GM21576 (cell line): ENCODE measurements at regions not wholly inside any gene's neighbourhood (a gene's known extent, or its start where the extent isn't known, plus 50 kb on each side); places are given as distances from the start of the nearest gene placed in this dataset.

Experiments used
- ATAC-seq: cut with Tn5 transposase; IDR thresholded peaks from one replicate; pipeline ENCODE4 v1.9.1; 2021; ENCODE audit warnings: mild to moderate bottlenecking, moderate library complexity; ENCODE audit not compliant: unreplicated experiment

DNA sequence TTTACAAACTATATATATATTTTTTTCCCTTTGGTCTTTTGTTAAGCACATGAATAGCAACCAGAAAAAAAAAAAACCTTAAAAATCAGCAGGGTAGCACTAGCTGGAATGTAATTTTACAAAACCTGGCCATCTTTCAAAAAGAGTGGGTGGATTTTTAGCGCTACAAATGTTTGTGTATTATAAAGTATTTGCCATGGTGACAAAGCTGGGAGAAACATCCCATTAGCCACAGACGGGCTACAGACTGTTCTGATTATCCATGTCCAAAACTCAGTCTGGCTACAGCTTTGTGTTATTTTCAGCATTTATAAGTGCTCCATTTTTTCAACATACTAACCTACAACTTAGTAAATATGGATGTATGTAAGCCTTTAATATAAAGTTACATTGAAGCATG is 249.5 kb upstream of the TANK start:
- ATAC-seq, result no peak

DNA sequence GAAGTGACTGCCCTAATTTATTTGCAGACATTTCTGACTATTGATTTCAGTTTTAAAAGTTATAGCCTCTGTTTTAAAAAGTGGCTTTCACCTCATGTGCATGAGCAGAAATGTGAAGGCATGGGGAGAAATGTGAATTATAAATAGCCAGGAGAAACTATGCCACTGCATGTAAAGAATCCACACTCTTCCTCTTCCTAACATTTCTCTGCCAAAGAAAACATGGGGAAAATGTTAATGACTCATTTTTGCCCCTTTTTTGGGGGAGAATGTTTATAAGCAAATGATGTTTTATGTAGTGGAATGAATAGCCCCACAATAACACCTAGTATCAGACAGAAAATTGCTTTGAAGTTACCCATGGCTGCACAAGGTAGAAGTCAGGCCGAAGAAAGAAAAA is 249.0 kb upstream of the TANK start:
- no peak for ATAC-seq

DNA sequence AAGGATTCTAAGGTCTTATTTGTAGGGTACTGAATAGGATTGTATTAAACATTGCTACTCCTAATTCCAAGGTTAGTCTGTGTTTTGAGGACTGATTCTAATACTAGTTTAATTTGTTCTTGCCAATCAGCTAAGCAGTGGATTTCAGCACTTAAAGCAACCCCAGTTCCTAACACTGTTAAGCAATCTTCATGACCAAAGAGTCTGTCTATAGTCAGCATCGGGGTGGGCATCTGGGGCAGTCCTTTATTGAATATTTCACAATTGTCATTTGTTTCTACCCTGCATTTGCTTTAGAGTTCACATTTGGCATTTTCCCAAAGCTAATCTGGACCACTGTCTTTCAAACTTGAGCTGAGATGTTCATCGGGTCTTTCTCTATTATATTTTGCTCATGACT is 248.0 kb upstream of the TANK start:
- ATAC-seq, result no peak

DNA sequence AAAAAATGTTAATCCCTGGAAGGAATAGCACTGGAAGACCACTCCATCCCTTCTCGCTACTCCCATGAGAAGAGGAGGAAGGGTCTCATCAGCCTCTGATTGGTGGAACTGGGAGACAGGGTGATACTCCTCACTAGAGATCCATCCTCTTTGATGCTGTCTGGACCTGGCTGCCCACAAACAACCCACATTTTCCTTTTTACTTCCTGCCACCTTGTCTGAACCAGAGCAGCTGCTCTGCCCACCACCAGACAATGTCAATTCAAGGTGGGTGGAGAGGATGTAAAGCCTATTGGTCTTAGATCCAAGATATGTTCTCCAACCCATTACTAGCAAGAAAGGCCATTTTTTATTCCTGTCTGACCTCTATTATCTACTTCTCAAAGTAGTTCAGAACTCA is 246.9 kb upstream of the TANK start:
- no peak for ATAC-seq

DNA sequence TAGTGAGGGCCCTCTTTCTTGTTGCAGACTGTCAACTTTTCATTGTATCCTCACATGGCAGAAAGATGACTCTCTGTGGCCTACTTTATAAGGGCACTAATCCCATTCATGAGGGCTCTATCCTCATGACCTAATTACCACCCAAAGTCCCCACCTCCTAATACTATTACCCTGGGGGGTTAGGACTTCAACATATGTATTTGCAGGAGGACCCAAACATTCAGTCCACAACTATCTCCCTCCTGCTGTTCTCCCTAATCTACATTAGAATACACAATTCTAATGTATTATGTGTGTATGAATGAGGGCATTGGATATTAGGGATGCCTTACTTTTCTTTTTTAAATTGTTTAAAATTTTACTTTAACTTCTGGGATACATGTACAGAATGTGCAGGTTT is 246.0 kb upstream of the TANK start:
- no peak for ATAC-seq

DNA sequence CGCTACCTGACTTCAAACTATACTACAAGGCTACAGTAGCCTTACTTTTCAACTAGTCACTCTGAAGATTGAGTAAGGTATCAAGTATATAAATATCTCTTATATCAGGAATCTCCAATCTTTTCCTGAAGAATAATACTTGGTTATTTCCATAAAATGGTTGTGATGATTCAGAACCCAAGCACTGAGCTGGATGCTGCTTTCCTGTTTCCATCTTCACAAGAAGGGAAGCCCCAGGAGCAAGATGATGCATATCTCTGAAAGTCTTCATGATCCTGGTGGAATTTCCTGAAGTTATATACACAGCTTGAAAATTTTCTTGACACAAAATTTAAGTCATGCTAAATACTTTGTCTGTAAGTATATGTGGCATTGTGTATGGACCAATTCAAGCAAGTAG is 243.9 kb upstream of the TANK start:
- no peak for ATAC-seq

DNA sequence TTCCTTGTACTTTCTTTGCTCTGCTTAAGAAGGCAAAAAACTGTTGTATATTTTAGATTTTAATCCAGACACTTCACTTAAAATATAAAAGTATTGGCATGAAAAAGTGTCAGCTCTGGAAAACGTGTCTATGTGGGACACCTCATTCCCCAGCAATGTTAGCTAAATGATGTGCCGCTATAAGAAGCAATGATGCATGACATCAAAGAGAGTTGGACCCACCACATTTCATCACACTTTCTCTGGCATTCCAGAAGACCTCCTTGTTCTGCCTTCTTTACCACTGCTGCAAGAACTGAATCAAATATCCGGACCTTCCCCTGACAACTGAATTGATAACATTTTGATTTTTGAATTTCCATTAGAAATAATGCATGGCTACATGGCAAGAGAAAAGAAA is 242.4 kb upstream of the TANK start:
- no peak for ATAC-seq

DNA sequence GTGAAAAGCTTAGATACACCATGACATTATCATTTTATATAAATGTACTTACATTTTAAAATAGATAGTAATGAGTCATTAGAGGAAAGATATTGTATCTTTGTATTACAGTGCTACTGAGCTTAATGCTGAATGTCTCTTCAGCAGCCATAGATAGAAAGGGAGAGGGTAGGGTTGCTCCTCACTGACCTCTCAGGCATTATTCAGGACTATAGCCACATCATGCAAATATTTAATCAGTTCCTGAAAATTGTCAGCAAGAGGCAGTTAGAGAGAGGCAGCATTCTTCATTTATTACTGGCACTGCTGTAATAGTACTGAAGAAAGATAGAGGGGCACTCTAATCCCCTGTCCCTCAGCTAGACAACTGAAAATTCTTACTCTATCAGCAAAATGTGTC is 242.0 kb upstream of the TANK start:
- ATAC-seq, result no peak

DNA sequence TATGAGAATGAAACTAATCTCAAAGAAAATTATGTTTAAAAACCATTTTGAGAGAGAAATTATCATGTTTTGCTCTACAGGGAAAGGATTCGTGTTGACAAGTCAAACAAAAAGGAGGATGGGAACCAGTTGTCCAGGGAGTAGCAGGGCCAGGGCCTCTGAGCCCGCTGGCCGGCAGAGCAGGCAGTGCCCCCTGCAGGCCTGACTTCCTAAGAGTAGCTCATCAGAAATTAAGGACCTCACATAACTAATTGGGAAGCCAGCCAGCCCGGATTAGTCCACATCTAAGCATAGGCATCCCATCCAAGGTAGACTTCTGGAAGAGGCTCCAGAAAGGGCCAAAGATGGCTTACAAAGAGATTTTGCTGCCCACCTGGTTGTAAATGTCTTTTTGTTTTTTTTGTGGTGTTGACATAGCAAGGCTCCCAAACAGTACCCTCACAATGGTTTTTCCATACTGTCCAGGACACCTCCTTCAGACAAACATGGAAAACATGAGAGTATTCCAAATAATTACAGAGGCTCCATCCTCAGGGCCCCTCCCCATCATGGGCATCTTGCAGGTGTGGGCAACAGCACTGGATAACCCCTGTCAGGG is 241.2 kb upstream of the TANK start:
- no peak for ATAC-seq

DNA sequence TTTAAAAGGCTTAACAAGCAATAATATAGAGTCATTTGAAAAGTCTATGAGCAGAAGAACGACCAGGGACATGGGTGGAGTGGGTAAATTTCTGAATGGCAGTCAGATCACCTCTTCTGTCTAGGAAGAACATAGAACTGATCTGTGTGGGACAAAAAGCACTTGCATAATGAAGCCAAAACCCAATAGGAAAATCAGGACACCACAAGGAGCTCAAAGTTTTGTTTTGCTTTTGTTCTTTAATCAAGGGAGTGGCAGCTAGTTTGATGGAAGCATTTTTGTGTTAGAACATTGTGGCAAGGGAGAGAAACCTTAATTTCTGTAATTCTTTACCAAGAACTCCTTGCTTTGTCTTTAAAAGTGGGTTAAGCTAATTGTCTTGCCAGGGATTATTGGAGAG is 240.2 kb upstream of the TANK start:
- no peak for ATAC-seq

DNA sequence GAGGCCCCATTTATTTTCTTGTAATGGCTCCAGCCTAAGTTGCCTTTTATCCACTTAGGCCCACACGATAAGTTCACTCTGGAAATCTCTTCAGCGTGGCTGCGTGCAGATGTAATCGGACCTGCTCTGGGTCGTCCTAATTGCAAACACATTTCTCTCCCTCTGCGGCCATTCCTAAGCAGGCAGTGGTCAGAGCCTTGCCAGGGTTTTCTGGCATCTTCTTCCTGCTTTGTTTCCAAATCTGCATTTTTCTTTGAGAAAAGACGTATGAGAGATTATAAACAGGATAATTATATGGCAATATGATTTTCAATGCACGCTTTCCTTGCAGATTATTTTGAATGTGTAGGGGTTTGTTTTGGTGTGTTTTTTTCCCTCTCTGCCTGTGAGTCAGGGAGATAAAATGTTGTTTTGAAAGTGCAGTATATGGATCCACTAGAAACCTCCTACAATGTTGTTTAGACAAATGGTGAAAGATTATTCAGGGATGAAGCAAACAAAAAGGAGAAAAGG is 239.4 kb upstream of the TANK start:
- no peak for ATAC-seq

DNA sequence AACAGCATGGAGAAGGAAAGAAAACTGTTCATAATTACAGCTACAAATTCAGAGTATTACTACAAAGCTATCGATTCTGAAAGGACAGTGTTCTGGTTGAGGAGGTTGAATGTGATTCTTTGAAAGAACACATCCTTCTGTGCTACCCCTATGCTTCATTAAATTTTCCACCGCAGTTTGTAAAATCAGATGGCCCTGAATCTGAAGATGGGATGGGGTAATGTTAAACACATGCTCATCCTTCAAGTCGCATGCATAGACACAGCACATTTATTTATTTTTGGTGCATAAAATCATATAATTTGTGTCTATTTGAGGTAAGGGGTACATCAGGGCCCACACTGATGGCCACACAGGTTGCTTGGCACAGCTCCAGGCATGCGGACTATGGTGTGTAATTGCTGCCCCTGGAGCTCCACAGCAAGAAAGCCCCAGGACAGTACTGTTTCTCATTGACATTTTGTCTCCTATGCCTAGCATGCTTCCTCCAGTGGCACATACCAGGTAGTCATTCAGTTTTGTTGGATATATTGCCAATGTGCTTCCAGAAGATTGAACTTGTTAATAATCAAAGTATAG is 238.8 kb upstream of the TANK start:
- ATAC-seq, result no peak

DNA sequence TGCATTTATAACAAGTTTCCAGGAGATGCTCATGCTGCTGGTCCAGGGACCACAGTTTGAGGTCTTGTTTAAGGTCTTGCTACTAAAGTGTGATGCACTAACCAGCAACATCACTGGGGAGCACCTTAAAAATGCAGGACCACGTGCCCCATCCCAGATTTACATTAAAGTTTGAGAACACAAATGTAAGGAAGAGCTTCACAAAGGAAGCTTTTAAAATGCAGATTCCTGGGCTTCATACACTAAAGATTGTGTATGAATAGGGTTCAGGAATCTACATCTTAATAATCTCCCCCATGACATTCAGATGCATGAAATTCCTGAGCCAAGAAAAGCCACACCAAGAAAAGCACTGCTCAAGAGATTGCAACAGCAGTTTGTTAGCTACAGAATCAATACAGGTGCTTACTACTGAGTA is 235.3 kb upstream of the TANK start:
- ATAC-seq, result no peak

DNA sequence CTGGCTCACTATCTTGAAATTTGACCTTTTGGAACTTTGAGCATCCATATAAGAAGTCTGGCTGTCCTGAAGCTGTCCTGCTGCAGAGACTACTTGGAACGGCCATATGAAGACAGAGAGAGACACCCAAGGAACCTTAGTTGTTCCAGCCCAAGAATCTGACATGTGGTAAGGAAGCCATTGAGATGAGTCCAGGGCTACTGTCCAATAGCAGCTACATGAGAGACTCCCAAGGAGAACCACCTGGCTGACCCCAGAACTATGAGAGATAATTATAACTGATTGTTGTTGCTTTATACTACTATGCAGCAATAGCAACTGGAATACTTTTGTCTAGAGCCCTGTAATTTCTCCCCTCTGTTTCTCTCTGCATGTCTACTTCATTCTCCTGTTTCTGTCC is 234.3 kb upstream of the TANK start:
- ATAC-seq, result no peak

DNA sequence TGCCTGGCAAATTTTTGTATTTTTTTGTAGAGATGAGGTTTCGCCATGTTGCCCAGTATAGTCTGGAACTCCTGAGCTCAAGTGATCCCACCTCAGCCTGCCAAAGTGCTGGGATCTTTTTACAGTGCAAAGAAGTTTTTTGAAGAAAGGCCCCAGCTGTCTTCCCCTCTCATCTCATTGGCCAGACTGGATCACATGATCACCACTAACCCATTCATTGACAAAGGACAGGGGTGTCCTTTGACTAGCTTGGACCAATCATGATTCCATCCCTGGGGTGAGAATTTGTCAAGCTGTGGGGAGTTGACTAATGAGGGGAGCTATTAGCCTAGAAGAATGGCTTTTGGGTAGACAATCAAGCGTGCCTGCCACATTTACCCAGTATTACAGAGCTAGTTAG is 232.9 kb upstream of the TANK start:
- no peak for ATAC-seq

DNA sequence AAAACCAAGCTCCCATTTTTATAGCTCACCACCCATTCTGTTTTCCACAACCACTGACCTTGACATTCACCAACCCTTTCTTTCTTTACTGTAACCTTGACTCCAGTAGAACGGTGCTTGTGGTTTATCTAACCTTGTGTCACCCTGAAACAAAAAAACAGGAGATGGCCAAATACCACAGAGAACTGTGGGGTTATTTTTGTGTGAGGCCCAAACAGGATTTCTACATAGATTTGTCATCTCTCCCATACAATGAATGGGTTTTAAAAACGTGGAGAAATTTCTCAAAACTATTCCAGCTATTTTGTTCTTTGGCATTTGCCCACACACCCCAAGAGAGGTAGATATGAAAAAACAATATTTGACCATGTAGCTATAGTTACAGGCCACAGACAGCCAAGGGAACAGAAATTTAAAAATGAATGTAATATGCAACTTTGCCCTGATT is 231.3 kb upstream of the TANK start:
- no peak for ATAC-seq

DNA sequence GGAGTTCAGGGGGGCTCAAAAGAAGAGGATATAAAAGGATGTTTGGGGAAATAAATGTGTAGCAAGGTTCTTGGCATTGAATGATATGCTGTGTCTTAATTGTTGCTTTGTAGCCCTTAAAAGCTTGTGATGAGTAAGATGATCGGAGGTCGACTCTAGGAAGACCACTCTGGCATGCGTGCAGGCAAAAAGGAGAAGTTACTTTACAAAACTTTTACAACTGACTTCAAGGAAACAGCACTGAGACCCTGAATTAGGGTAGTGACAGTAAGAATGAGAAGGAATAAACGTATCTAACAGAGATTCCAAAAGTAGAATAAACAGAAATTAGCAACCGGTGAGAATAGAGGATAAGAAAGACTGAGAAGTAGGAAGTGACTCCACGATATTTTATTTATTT is 228.7 kb upstream of the TANK start:
- ATAC-seq, result no peak

DNA sequence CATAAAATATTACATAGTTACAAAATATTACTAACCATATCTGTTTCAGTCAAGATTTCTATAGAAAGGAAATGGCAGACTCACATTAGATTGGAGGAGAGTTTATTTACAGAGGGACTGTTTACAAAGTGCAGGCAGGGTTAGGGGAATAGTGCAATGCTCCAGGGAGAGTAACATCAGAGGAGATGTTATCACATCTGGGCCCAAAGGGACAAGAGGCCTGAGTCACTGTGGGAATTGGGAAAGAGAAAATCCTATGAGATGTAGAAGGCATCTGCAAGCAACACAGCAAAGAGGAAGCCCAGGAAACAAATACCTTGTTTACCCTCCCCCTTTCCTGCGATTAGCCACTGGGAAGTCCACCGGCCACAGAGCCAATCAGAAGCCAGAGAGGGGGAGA is 227.3 kb upstream of the TANK start:
- no peak for ATAC-seq

DNA sequence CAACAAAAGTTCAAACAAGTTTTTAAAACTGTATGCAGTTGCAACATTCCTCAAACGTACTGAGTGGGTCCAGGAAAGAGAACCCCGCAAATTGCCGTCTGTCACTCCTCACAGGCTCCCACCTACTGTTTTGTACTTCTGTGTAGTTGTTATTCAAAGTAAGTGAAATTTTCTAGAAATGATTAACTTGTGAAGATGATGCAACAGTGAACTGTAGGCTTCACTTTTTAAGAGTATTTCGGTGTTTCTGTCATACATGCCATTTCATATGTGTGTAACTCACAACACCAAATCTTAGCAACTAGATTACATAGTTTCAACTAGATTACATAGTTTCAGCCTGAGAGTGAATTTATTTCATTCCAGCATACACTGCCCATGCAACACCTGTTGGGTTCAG is 226.0 kb upstream of the TANK start:
- no peak for ATAC-seq

DNA sequence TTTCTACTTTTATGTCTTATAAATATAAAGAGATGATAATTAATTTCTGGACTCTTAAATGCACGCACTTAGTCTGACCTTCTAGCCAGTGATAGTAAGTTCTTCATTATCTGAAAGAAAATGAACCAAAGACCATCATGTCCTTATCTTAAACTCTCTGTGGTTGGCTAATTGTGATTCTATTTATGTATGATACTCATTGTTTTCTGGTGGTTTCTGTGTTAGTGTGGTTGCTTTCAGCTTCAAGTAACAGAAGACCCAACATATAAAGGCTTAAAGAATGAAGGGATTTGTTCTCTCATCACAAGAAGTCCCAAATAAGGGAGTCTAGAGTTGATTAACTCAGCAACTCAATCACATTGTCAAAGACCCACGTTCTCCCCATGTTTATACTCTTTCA is 225.2 kb upstream of the TANK start:
- ATAC-seq, result no peak

DNA sequence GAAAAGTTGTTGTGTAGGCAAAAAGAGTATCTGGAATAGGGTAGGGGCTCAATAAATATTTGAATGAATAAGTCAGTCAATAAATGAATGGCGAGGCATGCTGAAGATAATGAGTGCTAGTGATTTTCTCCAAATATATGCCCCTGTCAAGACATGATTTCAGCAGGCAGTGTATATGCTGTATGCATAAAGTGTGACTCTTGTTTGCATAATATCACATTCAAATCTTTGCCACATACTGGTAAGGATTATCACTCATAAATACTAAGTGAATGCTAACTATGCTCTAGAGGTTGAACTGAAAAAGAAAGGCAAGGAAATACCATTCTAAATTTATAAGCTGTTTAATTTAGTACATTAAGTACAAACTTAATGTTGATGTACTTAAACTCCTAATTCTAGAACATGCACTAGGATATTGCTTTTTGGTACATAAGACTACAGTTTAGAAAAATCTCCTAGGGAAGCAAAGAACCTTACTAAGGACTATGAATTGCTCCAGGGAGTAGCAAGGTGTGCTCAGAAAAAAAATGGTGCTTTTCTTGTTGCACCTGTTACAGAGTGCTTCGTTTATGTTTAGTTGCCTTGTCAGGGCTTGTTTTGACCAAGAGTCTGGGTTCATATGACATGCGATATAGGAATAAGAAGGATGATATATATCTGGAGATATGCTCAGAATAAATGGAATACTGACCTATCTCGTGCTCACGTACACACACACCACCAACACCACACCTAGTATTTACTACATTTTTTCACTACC is 224.0 kb upstream of the TANK start:
- ATAC-seq, result no peak

DNA sequence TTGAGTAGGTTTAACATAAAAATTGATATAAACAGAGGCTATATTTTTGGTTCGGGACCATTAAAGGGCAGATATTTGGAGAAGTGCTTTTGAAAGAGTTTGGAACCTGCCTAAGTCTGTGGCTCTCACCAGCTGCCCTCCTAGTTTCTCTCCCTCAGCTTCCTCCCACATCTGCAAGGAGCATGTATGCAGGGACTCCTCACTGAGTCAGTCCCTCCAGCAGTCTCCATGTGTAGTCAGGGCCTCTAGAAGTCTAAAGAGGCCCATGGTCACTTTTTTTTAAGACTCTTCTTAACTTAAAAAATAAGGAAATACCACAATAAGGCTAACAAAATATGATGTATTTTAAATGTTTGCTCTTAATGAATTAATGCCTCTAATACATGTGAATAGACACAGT is 220.0 kb upstream of the TANK start:
- ATAC-seq, result no peak
